DOHH2 (cell line): ENCODE measurements at regions not wholly inside any gene's neighbourhood (a gene's known extent, or its start where the extent isn't known, plus 50 kb on each side); places are given as distances from the start of the nearest gene placed in this dataset.

Experiments used
- H3F3A ChIP-seq: fragments of 200-600 bp; sonication (generic), shearing (Covaris generic); 2 replicates; pipeline ENCODE4 v1.6.0; 2016; ENCODE audit warnings: antibody characterized with exemption, mild to moderate bottlenecking; ENCODE audit not compliant: control insufficient read depth, insufficient read depth
- H3K27ac ChIP-seq: fragments of 200-600 bp; sonication (generic); 2 replicates; pipeline ENCODE4 v1.5.1; 2014; ENCODE audit warnings: low read depth, mild to moderate bottlenecking, low read length, moderate library complexity
- H3K27me3 ChIP-seq: fragments of 200-600 bp; sonication (generic); 2 replicates; pipeline ENCODE4 v1.6.1; 2014; ENCODE audit warnings: mild to moderate bottlenecking, low read length, mixed read lengths; ENCODE audit not compliant: control insufficient read depth
- H3K36me3 ChIP-seq: fragments of 200-600 bp; sonication (generic); 2 replicates; pipeline ENCODE4 v1.6.1; 2014; ENCODE audit warnings: mild to moderate bottlenecking, low read length, moderate library complexity, mixed read lengths; ENCODE audit not compliant: control insufficient read depth
- H3K4me1 ChIP-seq: fragments of 200-600 bp; sonication (generic); 2 replicates; pipeline ENCODE4 v1.6.1; 2014; ENCODE audit warnings: mild to moderate bottlenecking, low read length, mixed read lengths; ENCODE audit not compliant: control insufficient read depth
- H3K4me2 ChIP-seq: fragments of 200-600 bp; sonication (generic); 2 replicates; pipeline ENCODE4 v1.6.0; 2014; ENCODE audit warnings: mild to moderate bottlenecking, low read length, moderate library complexity
- H3K4me3 ChIP-seq: fragments of 200-600 bp; sonication (generic); 2 replicates; pipeline ENCODE4 v1.5.1; 2014; ENCODE audit warnings: mild to moderate bottlenecking, low read length, mixed read lengths
- H3K79me2 ChIP-seq: fragments of 200-600 bp; sonication (generic); 2 replicates; pipeline ENCODE4 v1.6.1; 2014; ENCODE audit warnings: mild to moderate bottlenecking, low read length, mixed read lengths; ENCODE audit not compliant: control insufficient read depth
- H3K9me2 ChIP-seq: fragments of 200-600 bp; sonication (generic); replicated peaks from 2 replicates; pipeline ENCODE4 v1.6.1; 2014; ENCODE audit warnings: mild to moderate bottlenecking, low read length, mixed read lengths; ENCODE audit not compliant: control insufficient read depth
- H3K9me3 ChIP-seq: fragments of 200-600 bp; sonication (generic); 2 replicates; pipeline ENCODE4 v1.6.1; 2014; ENCODE audit warnings: antibody characterized with exemption, low read length, mixed read lengths; ENCODE audit not compliant: control insufficient read depth, insufficient read depth
- H4K20me1 ChIP-seq: fragments of 200-600 bp; sonication (generic); 2 replicates; pipeline ENCODE4 v1.6.0; 2014; ENCODE audit warnings: low read depth, mild to moderate bottlenecking, antibody characterized with exemption, low read length, moderate library complexity; ENCODE audit not compliant: control insufficient read depth, insufficient read depth
- CTCF ChIP-seq: fragments of 200-600 bp; sonication (generic); IDR thresholded peaks from one replicate; pipeline ENCODE4 v1.5.1; 2014; ENCODE audit warnings: antibody characterized with exemption, mild to moderate bottlenecking, low read depth, low read length; ENCODE audit not compliant: poor library complexity, severe bottlenecking
- EZH2phosphoT487 ChIP-seq: fragments of 200-600 bp; sonication (generic); IDR thresholded peaks from 2 replicates; pipeline ENCODE4 v1.6.1; 2017; ENCODE audit warnings: borderline replicate concordance, mild to moderate bottlenecking, antibody characterized with exemption, low read length, moderate library complexity, mixed read lengths

- Histone ChIP-seq H3K4me2 (no peak overlapping the region), H3K27me3 (no peaks in the 10 kb centered on the region), H3F3A (no peaks in the 10 kb centered on the region), H4K20me1 (no peaks in the 10 kb centered on the region), H3K36me3 (no peaks in the 10 kb centered on the region), H3K9me3 (no peaks in the 10 kb centered on the region), H3K9me2 (no peaks in the 10 kb centered on the region), H3K27ac (no peak overlapping the region), H3K4me3 (no peak overlapping the region), H3K79me2 (no peaks in the 10 kb centered on the region), H3K4me1 (no peaks in the 10 kb centered on the region)
- no peak for TF ChIP-seq EZH2phosphoT487
- TF ChIP-seq CTCF, result no peak
These were observed 1248.1 kb upstream of the CDH18 start for GRCh38 chr5:21236104-21236503.

- no peaks in the 10 kb centered on the region for H3F3A ChIP-seq
- H4K20me1 ChIP-seq, result no peaks in the 10 kb centered on the region
- TF ChIP-seq EZH2phosphoT487 (no peak), CTCF (no peak)
- no peak overlapping the region for H3K4me3 ChIP-seq
- H3K4me2 ChIP-seq, result no peak overlapping the region
- H3K36me3 ChIP-seq, result no peaks in the 10 kb centered on the region
- peaks cover 3% of the 10 kb centered on the region; the same call in 1 of the 2 replicates for H3K9me3 ChIP-seq
- H3K79me2 ChIP-seq, result no peaks in the 10 kb centered on the region
- no peaks in the 10 kb centered on the region for H3K9me2 ChIP-seq
- no peaks in the 10 kb centered on the region for H3K27me3 ChIP-seq
- no peaks in the 10 kb centered on the region for H3K4me1 ChIP-seq
- H3K27ac ChIP-seq, result no peak overlapping the region
These were observed 1237.4 kb upstream of the CDH18 start for GRCh38 chr5:21225223-21226064.

- no peaks in the 10 kb centered on the region for H3K9me2 ChIP-seq
- no peak overlapping the region for H3K4me2 ChIP-seq
- H3K9me3 ChIP-seq, result peaks cover 3% of the 10 kb centered on the region; the same call in 1 of the 2 replicates
- H3K27me3 ChIP-seq, result no peaks in the 10 kb centered on the region
- H3K4me1 ChIP-seq, result no peaks in the 10 kb centered on the region
- H4K20me1 ChIP-seq, result no peaks in the 10 kb centered on the region
- no peak overlapping the region for H3K4me3 ChIP-seq
- H3K79me2 ChIP-seq, result no peaks in the 10 kb centered on the region
- no peak overlapping the region for H3K27ac ChIP-seq
- H3K36me3 ChIP-seq, result no peaks in the 10 kb centered on the region
- TF ChIP-seq CTCF, result no peak
- TF ChIP-seq EZH2phosphoT487, result no peak
- H3F3A ChIP-seq, result no peaks in the 10 kb centered on the region
These were observed 1233.6 kb upstream of the CDH18 start for GRCh38 chr5:21221616-21222015.
